Activated T-cell treated with anti-CD3 and anti-CD28 coated beads, Interleukin-2, amount 50 U/mL, for 48 hours (primary cell): ENCODE measurements at regions not wholly inside any gene's neighbourhood (a gene's known extent, or its start where the extent isn't known, plus 50 kb on each side); places are given as distances from the start of the nearest gene placed in this dataset.

ENCODE experiments used
- DNase-seq, 2 experiments: peaks; one replicate each; pipeline ENCODE4 v3.0.0-alpha.2; 2020

DNA sequence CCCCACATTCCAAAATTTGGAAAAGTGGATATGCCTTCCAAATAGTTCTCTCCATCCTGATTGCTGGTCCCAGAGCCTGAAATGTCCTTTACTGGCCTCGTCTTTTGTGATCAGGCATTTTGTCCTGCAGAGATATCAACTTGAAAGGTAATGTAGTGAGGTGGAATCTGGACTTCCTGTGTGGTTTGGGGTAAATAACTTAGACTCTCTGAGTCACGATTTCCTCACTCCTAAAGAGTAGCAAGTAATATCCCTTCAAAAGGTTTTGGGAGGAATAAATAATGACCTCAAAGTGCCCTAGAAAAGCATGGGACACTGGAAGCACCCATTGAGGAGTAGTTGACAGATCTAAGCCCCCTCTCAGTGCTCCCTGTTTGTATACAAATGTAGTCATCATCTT, 426.6 kb downstream of the OMA1 start:
- DNase-seq: no peak

DNA sequence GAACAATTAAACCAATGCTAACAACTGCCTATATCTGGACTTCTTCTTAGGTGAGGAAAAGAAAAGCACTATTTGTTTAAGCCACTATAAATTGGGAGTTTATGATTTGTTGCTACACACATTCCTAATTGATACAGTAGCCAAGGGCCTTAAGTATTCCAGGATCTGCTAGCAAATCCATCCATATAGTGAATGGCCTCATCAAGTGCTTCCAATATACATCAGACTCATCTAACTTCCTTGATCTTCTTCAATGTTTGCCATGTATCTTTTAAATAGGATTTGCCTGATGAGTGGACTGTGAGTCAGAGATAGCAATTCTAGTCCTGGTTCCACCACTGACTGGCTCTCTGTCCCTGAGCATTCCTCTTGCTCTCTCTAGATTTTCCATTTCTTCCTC, 430.2 kb downstream of the OMA1 start:
- no peak for DNase-seq

DNA sequence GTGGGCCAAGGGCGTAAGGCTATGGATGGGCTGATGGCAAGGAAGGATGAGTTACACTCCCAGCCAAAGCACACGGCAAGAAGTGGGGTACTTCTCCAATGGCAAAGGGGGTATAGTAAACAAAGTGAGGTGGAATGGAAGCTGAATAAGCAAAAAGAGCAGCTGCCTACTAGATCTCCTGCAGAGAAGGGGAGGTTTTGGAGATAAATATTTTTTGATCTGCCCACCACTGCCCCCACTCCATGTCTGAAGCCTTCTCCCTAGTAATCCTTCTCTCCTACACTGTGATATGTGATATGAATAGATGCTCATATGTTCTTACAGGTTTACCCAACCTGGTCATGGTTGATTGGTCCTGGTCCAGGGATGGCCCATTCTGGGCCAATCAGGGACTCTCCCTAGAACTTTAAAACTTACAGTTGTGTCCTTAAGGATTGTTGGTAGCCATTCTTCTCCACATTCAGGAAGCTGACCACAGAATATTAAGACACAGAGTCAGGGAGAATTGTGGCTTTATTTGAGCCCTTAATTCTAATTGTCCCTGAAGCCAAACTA, 436.8 kb downstream of the OMA1 start:
- no peak for DNase-seq

DNA sequence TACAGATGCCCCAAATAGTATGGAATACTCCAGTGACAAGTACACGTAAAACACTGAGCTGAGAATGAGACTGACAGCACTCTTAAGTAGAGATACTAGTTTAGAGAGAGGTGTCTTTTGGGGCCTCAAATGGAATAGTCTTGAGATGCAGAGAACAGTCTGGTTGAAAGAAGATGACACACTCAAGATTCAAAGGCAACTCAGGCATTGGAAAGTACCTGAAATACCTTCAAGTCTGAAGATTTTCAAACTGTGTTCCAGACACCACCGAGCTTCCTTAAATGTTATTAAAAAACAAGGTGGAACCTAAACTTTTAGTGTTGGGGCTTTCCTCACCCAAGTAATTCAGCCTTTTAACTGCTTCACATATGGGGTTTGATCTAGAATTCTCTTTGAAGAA, 437.7 kb downstream of the OMA1 start:
- no peak for DNase-seq

DNA sequence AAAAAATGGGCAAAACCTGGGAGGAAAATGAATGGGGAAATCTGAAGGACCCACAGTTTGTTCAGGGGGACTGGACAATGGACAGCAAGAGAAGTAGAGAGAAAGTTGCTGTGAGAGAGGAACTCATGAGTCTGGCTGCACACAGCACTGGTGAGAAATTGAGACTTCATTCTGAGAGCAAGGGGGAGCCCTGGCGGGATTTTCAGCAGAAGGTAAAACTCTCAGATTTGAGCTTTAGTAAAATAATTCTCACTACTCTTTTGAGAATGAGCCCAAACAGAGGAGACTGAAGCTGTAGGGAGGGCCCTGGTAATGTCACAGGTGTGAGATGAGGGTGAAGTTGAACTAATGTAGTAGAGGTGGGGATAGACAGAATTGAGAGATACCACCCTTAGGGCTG, 438.6 kb downstream of the OMA1 start:
- DNase-seq: no peak

DNA sequence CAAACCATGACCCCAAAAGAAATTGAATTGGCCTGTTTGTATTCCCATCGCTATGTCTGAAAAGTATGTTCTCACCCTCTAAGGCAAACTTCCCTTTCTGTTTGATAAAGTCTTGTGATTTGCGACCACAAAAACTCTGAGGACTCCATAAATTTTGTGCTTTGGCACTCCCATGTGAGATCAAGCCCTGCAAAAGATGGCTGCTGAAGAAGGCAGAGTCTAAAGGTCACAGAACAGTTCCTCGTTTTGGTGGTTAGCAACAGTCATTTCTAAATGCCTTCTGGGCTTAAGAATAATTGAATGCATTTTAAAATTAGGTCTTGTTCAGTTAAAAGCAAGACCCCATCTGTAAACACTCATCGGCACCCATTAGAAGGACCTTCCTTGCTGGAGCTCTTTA, 441.6 kb downstream of the OMA1 start:
- DNase-seq: no peak

DNA sequence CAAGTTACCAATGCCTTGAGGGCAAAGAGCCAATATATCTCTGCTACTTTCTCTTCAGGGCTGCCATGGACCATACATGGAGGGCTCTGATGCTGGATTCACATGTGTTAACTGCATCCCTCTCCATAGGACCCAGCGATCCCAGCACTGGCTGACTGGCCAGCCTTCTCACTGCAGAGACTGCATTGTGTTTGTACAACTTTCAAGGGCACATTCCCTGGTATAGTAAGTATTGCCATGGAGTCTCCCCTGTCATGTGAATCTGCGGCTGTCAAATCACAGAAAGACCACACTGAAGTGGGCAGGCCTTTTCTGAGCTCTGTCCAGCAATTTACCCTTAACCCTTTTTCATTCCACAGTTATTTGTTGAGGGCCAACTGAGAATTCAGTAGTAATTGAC, 449.8 kb downstream of the OMA1 start:
- DNase-seq: no peak

DNA sequence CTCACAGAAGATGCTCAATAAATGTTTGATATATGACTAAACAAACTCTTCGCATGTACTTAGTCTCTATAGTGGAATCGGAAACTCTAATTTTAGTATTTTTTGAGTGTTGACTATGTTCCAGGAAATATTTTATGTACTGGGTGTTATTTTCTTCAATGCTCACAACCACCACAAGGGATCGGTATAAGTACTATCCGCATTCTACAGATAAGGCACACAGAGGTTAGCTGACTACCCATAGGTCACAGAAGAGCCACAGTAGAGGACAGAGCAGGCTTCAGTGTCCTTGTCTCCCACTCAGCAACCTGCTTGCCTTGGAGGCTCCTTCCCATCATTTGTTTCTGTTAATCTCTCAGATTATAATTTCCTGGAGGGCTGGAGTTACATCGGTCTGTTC, 451.3 kb downstream of the OMA1 start:
- DNase-seq: no peak

DNA sequence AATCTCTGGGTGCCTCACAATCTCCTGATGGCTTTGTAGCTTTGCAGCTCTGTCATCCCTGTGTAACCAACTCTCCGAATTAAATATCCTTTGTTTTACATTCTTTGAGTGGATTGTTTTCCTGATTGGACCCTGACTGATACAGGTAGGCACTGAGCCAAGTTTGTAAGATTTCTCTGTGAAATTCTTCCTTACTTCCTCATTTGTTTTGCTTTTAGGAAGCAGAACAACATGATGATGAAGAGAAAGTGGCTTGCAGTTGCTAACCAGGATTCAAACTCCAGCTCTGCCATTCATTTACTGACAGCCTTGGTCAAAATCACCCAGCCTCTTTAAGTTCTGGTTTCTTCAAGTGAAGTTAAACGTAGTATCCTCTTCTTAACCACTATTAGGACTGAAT, 452.3 kb downstream of the OMA1 start:
- DNase-seq: no peak

DNA sequence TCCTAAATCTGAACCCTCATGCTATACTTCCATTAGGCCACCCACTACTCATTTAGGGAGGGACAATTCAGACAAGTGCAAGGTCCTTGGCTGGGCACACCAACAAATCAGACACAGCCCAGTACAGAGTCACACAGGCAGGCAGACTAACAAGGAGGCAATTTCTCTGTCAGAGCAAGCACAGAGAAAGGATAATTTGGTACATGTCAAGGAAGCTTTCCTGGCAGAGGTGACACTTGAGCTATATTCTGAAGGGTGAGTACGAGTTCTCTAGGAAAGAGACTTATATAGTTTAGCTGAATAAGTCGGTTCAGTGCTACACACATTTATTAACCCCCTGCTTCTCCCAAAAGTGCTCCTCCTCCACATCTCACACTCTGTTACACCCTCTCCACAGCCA, 455.9 kb downstream of the OMA1 start:
- DNase-seq: no peak

DNA sequence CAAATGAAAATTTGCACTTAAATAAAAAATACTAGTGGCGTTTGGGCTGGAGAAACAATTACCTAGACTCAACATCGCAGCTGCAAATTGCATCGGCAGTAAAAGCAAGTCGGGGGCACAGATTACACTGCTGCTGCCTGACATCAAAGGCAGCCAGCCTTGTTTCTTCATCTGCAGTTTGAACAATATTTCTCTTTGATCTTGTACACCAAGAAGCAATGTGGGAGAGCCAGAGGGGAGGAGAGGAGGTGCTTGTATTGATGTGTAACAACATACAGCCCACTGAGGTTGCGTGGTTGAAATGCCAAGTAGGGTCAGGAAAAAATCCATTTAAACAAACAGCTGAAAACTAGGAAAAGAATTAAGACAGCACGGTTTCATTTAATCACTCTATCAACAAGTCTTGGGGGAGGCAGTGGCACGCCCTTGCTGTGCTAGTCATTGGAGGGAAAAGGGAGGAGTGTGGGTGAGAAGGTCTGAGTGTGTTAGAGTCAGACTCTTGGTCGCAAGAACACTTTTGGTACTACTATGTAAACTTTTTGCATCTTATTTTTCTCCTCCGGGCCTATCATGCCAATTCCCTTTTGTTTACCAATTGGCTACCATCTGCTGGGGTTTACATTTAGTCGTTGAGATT, 456.5 kb downstream of the OMA1 start:
- no peak for DNase-seq

DNA sequence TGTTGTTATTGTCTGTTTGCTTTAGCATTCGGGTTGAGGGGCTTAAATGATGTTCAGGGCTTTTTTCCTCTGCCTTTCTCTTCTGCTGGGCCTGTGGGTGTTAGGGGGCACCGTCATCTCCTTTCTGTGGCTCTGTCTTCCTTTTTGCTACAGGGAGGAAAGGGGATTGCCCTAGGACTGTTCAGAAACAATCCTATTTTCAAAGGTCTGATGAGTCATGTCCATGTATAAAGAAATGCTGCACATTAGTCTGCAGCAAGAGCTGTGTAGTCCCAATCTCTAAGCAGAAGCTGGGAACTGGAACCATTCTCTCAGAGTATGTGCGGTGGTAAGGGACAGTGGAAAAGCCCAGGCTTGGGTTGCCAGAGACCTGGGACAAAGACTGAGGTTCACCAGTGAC, 462.3 kb downstream of the OMA1 start:
- no peak for DNase-seq

DNA sequence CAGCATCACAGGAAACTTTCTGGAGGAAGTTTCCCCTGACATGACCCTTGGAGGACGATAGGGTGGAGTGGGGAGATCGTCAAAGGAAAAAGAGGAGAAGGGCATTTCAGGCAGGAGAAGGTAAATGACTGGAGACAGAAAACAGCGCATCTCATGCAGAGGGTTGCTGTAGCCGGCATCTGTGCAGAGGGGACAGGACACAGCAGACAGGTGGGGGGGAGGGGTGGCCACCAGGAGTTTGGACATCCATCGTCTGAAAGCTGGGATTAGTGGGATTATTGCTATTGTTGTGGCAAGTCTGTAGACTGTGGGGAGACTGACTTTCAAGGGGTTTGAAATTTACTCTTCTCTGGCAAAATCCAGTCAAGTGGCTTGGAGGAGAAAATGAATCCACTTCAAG, 463.9 kb downstream of the OMA1 start:
- no peak for DNase-seq

DNA sequence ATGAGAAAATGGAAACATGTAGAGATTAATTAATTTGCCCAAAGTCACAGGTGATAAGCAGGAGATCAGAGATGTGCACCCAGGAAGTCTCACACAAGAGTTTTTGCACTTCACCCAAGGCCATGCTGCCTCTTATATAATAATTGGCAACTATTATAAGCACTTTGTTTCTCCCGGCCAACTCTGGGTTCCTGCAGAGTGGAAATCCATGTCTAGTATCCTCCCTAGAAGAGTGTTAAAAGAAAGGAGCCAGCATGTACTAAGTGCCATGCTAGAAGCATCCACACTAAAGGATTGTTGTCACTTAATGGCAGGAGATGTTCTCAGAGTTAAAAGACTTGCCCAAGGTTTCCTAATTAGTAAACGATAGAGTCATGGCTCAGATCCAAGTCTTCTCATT, 470.3 kb downstream of the OMA1 start:
- DNase-seq: no peak

DNA sequence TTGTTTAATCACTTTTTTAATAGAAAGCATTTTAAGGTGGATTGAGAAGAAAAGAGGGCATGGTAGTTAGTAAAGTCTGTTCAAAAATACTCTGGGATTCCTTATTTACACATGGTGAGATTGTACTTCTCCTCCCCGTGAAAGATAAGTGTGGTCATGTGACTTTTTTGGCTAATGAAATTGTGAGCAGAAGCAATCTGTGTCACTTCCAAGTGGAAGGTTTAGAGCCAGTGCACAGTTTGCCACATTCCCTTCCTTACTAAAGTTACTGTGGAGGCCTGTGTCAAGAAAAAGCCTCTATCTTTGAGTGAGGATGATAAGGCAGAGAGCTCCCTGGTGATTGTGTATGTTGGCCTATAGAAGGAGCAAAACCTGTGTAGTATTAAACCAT, 471.3 kb downstream of the OMA1 start:
- no peak for DNase-seq

DNA sequence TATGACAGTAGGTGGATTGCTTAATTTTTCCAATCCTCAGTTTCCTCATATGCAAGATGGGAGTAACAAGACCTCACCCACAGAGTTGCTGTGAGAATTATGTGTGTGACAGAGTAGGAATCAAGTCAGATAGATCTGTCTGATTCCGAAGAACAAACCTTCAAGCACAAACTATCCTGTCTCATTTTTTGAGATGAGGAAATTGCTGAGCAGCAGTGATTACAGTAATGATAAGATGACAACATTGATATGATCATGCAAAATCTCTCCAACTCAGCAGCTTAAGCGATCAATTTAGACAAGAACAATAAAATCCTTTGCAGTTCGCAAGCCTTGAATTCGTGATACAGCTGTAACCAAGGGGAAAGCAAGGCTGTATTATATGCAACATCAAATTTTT, 474.1 kb downstream of the OMA1 start:
- no peak for DNase-seq

DNA sequence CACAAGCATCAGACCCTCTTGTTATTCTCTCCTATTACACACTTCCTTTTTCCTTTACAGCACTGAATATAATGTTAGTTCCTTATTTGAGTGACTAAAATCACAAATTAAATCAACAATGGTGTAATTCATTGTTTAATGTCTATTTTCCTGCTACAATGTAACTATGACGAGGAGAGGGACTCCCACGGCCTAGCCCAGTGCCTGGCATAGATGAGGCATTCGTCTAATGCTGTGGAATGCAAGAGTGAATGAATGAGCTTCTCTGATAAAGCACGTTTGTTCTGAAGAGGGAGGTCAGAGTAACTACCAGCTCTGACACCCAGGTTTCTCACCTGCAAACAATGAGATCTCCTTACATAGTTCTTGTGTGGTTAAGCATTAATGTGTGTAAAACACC, 479.4 kb downstream of the OMA1 start:
- DNase-seq: no peak

DNA sequence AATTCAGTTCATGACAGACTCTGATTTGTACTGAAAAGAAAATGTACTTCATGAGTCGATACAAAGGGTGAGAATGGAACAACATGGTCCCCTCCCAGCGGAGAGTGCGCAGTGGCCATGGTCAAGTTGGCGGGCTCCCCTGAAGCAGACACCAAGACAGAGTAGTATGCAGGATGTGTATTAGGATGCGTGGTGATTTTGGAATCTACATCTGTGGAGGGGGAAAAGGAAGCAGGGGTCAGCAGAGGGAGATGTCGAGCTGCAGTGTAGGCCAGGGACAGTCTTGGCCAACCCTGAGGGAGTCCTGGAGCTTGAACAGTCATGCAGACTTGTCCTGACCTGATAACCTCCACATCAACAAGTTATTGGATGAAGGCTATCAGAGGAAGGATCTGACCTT, 481.0 kb downstream of the OMA1 start:
- no peak for DNase-seq

DNA sequence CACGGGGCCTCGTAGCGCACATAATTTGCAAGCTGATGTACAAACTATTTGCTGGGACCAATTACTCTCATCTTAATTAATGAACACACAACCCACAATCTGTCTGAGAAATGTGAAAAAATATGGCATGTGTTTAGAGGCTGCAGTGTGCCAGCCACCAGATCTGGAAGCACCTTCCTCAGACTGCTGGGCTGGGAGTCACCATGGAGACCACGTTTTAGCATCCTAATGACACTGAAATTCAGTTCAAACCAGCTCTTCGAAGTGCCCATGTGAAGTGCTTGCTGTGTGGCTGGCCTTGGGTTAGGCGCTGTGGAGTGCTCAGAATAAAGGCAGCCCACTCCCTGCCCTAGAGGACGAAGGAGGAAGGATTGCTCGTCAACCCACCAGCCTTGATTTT, 482.4 kb downstream of the OMA1 start:
- no peak for DNase-seq

DNA sequence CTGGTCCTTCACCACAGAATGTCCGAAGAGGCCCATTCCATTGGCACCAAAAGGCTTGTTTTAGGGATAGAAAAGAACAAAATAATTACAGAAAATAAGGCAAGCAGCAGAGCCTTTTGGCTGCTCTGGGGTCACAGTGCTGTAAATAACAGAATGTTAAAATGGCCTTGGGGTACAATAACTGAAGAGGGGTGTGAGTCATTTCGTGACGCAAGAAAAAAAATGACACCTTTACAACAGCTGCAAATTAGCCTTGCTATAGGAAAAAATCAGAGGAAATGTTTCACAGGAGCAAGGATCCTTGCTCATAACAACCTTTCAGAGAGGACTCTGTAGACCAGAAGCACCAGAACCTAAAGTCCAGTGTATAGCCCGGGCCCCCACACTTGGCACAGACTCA, 483.4 kb downstream of the OMA1 start:
- no peak for DNase-seq

DNA sequence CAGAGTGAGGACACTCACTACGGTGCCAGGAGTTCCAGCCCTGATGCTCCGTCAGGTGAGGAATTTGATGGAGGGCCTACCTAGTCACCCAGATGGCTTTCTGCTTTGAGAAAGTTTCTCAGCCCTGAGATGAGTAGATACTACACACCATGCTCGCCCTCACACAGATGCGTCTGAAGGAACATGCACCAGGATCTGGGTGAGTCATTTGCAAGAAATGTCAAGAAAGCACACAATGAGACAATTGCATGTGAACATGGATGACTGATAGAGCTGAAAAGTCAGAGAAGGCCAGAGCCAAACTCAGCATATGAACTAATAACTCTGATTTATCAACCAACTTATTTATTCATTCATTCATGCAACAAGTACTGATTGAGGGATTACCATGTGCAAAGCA, 483.9 kb downstream of the OMA1 start:
- no peak for DNase-seq

DNA sequence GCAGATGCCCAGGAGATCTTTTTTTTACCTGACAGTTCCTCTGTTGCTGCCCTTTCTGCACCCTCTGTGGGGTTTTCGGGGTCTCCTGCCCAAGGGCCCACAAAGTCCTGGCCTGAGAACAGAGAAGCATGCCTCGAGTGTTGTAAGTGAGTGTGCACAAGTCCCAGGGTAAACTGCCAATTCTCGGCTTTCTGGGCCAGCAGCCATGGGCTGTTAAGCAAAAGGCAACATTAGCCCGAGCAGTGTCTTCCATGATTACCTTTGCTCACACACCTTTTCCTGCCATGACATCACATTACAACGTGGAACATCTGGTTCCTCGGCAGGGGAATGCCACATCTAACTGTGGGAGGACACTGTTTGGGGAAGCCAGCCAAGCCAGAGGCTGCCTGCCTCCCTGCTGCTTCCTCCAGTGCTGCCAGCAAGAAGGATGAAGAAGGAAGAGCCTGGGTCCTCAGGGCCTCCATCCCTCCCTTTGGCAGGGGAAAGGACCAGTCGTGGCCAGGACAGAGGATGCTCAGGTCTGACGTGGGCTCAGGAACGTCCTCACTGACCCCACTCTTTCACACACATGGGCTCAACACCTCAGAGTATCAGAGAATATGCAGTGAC, 485.9 kb downstream of the OMA1 start:
- DNase-seq: no peak

DNA sequence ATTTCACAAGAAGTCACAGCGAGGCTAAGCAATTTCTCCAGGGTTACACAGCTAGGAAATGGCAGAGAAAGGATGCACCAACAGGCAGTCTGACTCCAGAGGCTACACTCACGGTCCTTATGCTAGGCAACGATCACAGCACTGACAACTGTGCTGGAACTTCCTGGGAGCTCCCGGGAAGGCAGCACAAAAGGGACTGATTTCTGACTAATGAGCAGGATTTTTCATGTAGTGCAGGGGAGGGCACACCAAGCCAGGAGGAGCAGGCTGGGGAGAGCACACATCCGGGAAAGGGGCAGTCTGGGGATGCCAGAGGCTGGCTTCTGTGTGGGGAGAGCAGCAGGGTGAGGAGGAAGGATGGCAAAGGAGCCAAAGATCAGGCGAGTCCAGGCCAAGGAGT, 486.7 kb downstream of the OMA1 start:
- no peak for DNase-seq

DNA sequence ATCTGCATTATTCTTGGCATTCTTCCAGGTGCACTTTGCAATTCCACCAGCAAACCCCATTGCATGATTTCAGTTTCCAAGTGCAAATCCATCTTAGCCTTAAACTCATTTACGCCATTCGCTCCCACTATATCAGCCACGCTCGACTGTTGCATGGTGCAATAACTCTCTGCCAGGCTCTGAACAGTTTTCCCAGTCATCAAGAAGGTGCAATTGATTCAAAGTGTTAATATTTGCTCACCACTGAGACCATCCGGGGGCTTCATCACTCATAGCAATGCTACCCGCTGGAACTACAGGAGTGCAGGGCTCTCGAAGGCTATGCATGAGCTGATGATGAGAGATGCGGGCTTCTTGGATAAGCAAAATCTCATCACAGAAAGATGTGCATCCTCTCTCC, 488.2 kb downstream of the OMA1 start:
- no peak for DNase-seq

DNA sequence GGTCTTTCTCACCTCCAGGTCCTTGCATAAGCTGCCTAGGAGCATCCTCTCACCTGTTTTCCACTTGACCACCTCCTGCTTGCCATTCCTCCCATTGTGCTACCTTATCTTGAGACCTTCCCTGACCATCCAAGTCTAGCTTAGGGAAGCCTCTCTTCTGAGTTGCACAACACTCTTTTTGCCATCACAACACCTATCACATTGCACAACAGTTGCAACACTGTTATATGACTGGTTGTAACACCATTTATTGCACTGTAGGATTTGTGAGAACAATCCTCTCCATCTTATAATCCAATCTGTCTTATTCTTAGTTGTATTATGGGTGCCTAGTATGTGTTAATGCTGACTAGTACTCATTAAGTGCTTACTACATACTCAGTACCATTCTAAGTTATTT, 488.7 kb downstream of the OMA1 start:
- no peak for DNase-seq
